Neural progenitor cell (in vitro differentiated cells): ENCODE measurements at regions not wholly inside any gene's neighbourhood (a gene's known extent, or its start where the extent isn't known, plus 50 kb on each side); places are given as distances from the start of the nearest gene placed in this dataset.

Source experiments
- DNase-seq: peaks from one replicate; pipeline ENCODE4 v3.0.0-alpha.2; 2016; ENCODE audit warnings: low spot score
- H2AFZ ChIP-seq: fragments of 200-600 bp; sonication (generic); replicated peaks from 2 replicates; pipeline ENCODE4 v1.6.1; 2016; ENCODE audit warnings: antibody characterized with exemption
- H3F3A ChIP-seq: fragments of 200-600 bp; sonication (generic); 2 replicates; pipeline ENCODE4 v1.6.1; 2016; ENCODE audit warnings: antibody characterized with exemption, low read depth
- H3K27ac ChIP-seq: fragments of 200-600 bp; sonication (generic); 2 replicates; pipeline ENCODE4 v1.5.1; 2016; ENCODE audit warnings: mild to moderate bottlenecking
- H3K27me3 ChIP-seq: fragments of 200-600 bp; sonication (generic); 2 replicates; pipeline ENCODE4 v1.6.1; 2016; ENCODE audit warnings: mild to moderate bottlenecking, moderate library complexity
- H3K36me3 ChIP-seq: fragments of 200-600 bp; sonication (generic); 2 replicates; pipeline ENCODE4 v1.5.1; 2016
- H3K4me1 ChIP-seq: fragments of 200-600 bp; sonication (generic); 2 replicates; pipeline ENCODE4 v1.6.1; 2016; ENCODE audit warnings: mixed run types
- H3K4me2 ChIP-seq: fragments of 200-600 bp; sonication (generic); 2 replicates; pipeline ENCODE4 v1.6.1; 2016
- H3K4me3 ChIP-seq: fragments of 200-600 bp; sonication (generic); 2 replicates; pipeline ENCODE4 v1.5.1; 2016
- H3K79me2 ChIP-seq: fragments of 200-600 bp; sonication (generic); 2 replicates; pipeline ENCODE4 v1.6.1; 2016; ENCODE audit warnings: low read depth
- H3K9ac ChIP-seq: fragments of 200-600 bp; sonication (generic); 2 replicates; pipeline ENCODE4 v1.6.1; 2016
- H3K9me3 ChIP-seq: fragments of 200-600 bp; sonication (generic); 2 replicates; pipeline ENCODE4 v1.5.1; 2016; ENCODE audit warnings: low read depth
- H4K20me1 ChIP-seq: fragments of 200-600 bp; sonication (generic); 2 replicates; pipeline ENCODE4 v1.6.1; 2016; ENCODE audit warnings: low read depth
- H3K27ac Mint-ChIP-seq: 3 replicates; pipeline ENCODE4 v1.8.0; 2021; ENCODE audit warnings: mixed read lengths
- H3K27me3 Mint-ChIP-seq: 2 replicates; pipeline ENCODE4 v1.8.0; 2022; ENCODE audit warnings: low read depth, mild to moderate bottlenecking, inconsistent platforms, moderate library complexity, mixed read lengths; ENCODE audit not compliant: insufficient read depth
- H3K36me3 Mint-ChIP-seq: 3 replicates; pipeline ENCODE4 v1.8.0; 2021; ENCODE audit warnings: mixed read lengths
- H3K4me1 Mint-ChIP-seq: 3 replicates; pipeline ENCODE4 v1.8.0; 2021; ENCODE audit warnings: mixed read lengths
- H3K4me3 Mint-ChIP-seq: 3 replicates; pipeline ENCODE4 v1.8.0; 2021; ENCODE audit warnings: mild to moderate bottlenecking, moderate library complexity, mixed read lengths
- H3K9me3 Mint-ChIP-seq: 3 replicates; pipeline ENCODE4 v1.8.0; 2020; ENCODE audit warnings: mixed read lengths
- EZH2 ChIP-seq: fragments of 200-600 bp; sonication (generic); IDR thresholded peaks from 2 replicates; pipeline ENCODE4 v1.6.1; 2017; ENCODE audit warnings: antibody characterized with exemption, mild to moderate bottlenecking, moderate library complexity
- EZH2phosphoT487 ChIP-seq: fragments of 200-600 bp; sonication (generic); IDR thresholded peaks from 2 replicates; pipeline ENCODE4 v1.6.1; 2017; ENCODE audit warnings: antibody characterized with exemption
- TF ChIP-seq, protein P1 (sequence below): fragments of 200-600 bp; sonication (generic); IDR thresholded peaks from 2 replicates; pipeline ENCODE4 v1.5.1; 2017; ENCODE audit warnings: antibody characterized with exemption, mild to moderate bottlenecking

DNA sequence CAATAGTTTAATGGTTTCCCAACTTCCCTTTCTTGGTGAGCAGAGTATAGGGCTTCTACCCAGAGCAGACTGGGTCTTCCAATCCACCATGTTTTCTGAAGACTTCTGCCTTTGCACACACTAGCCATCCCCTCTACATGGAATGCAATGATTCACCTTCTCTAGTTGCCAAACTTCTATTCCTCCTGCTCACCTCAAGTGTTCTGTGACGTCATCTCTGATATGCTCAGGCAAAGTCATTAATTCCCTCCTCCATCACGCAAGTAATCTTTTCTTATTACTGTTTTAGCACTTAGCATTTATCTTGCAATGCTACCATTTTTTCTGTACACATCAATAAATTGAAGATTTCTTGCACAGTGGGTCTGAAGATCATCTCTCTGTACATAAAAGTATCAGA is 174.2 kb downstream of the RBM26 start:
- Mint-ChIP-seq H3K27ac (no peak overlapping the region), H3K36me3 (no peaks in the 10 kb centered on the region), H3K4me1 (no peaks in the 10 kb centered on the region), H3K27me3 (peaks cover 2% of the 10 kb centered on the region), H3K4me3 (no peak overlapping the region), H3K9me3 (peaks cover 5% of the 10 kb centered on the region)
- H2AFZ ChIP-seq: peak overlapping the region; percentile 38
- no peaks in the 10 kb centered on the region for H3F3A ChIP-seq
- no peaks in the 10 kb centered on the region for H4K20me1 ChIP-seq
- no peaks in the 10 kb centered on the region for H3K9me3 ChIP-seq
- H3K79me2 ChIP-seq: no peaks in the 10 kb centered on the region
- no peaks in the 10 kb centered on the region for H3K27me3 ChIP-seq
- H3K36me3 ChIP-seq: no peaks in the 10 kb centered on the region
- peaks cover 7% of the 10 kb centered on the region for H3K4me1 ChIP-seq
- H3K9ac ChIP-seq: no peak overlapping the region
- no peak overlapping the region for H3K27ac ChIP-seq
- no peak overlapping the region for H3K4me2 ChIP-seq
- H3K4me3 ChIP-seq: no peak overlapping the region
- DNase-seq: no peak
- no peak for TF ChIP-seq EZH2
- no peak for TF ChIP-seq EZH2phosphoT487
- TF ChIP-seq, protein P1, sequence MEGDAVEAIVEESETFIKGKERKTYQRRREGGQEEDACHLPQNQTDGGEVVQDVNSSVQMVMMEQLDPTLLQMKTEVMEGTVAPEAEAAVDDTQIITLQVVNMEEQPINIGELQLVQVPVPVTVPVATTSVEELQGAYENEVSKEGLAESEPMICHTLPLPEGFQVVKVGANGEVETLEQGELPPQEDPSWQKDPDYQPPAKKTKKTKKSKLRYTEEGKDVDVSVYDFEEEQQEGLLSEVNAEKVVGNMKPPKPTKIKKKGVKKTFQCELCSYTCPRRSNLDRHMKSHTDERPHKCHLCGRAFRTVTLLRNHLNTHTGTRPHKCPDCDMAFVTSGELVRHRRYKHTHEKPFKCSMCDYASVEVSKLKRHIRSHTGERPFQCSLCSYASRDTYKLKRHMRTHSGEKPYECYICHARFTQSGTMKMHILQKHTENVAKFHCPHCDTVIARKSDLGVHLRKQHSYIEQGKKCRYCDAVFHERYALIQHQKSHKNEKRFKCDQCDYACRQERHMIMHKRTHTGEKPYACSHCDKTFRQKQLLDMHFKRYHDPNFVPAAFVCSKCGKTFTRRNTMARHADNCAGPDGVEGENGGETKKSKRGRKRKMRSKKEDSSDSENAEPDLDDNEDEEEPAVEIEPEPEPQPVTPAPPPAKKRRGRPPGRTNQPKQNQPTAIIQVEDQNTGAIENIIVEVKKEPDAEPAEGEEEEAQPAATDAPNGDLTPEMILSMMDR: no peak

DNA sequence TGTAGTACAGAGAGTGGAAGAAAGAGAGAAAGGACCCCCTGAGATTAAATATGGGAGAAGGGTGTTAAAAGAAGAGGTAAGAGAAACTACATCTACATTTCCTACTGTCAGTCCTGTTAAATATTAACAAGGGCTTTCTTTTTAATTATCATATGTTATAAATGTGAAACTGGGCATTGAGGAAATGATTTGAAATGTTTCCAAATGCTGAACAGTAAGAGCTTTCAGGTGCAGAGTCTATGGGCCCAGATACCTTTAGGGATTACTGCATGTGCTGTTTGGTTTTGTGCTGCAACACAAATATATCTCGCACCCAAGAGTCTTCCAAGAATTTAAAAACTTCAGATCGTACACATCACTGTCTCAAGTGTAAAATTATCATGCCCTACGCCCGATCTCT is 176.3 kb downstream of the RBM26 start:
- Mint-ChIP-seq H3K4me3 (no peak overlapping the region), H3K27ac (no peak overlapping the region), H3K9me3 (no peaks in the 10 kb centered on the region), H3K36me3 (no peaks in the 10 kb centered on the region), H3K4me1 (peaks cover 14% of the 10 kb centered on the region), H3K27me3 (peaks cover 2% of the 10 kb centered on the region)
- Histone ChIP-seq H4K20me1 (no peaks in the 10 kb centered on the region), H3K9ac (no peak overlapping the region), H3K36me3 (no peaks in the 10 kb centered on the region), H3K4me3 (no peak overlapping the region), H3F3A (no peaks in the 10 kb centered on the region), H3K4me2 (no peak overlapping the region), H3K4me1 (peaks cover 14% of the 10 kb centered on the region), H3K27ac (no peak overlapping the region), H2AFZ (peak overlapping the region; percentile 6), H3K9me3 (no peaks in the 10 kb centered on the region), H3K79me2 (no peaks in the 10 kb centered on the region), H3K27me3 (no peaks in the 10 kb centered on the region)
- no peak for DNase-seq
- TF ChIP-seq EZH2phosphoT487 (no peak), EZH2 (no peak)
- TF ChIP-seq, protein P1: no peak

DNA sequence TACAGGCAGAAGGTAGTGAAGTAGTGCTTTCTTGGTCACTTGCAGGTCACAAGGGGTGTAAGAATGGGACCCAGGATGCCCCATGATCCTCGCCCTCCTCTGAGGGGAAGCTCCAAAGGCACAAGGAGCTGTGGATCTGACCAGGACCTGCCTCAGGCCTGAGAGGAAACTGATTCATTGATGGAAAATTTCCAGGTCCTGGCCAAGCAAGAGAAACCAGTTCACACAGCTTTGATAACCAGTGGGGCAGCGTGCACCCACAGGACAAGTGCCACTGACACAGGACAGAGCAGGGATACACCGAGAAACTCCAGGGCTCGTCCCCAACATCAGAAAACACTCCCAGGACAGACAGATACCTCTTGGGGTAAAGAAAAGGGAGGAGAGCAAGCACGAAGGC is 177.1 kb downstream of the RBM26 start:
- no peak overlapping the region for H3K4me2 ChIP-seq
- no peak overlapping the region for H2AFZ ChIP-seq
- H3K4me1 ChIP-seq: peaks cover 14% of the 10 kb centered on the region
- H3K4me3 ChIP-seq: no peak overlapping the region
- H4K20me1 ChIP-seq: no peaks in the 10 kb centered on the region
- H3K9ac ChIP-seq: no peak overlapping the region
- no peak overlapping the region for H3K27ac ChIP-seq
- Mint-ChIP-seq H3K4me1 (peaks cover 14% of the 10 kb centered on the region), H3K27me3 (peaks cover 2% of the 10 kb centered on the region), H3K9me3 (no peaks in the 10 kb centered on the region), H3K4me3 (no peak overlapping the region), H3K27ac (no peak overlapping the region), H3K36me3 (no peaks in the 10 kb centered on the region)
- DNase-seq: no peak
- H3F3A ChIP-seq: no peaks in the 10 kb centered on the region
- no peaks in the 10 kb centered on the region for H3K79me2 ChIP-seq
- H3K36me3 ChIP-seq: no peaks in the 10 kb centered on the region
- H3K9me3 ChIP-seq: no peaks in the 10 kb centered on the region
- TF ChIP-seq, protein P1: no peak
- TF ChIP-seq EZH2 (no peak), EZH2phosphoT487 (no peak)
- H3K27me3 ChIP-seq: no peaks in the 10 kb centered on the region
